ENCODE measurements at regions not wholly inside any gene's neighbourhood (a gene's known extent, or its start where the extent isn't known, plus 50 kb on each side); places are given as distances from the start of the nearest gene placed in this dataset.
A peak's percentile ranks its signal among the peaks of the same experiment; 100 is the strongest.
"Not testable (repeated sequence)": the region's sequence is repeated elsewhere in the genome, so short reads cannot be mapped to it uniquely, and the experiment has no call there.

GRCh38 chr4:26207631-26208030, 113.2 kb upstream of the RBPJ start:
- FAIRE-seq (no peak), DNase-seq (ENCODE audit: low spot score) (no peak)

- DNase-seq (ENCODE audit: low spot score): no peak
- FAIRE-seq: no peak
These were observed 112.4 kb upstream of the RBPJ start for GRCh38 chr4:26208237-26208994.

GRCh38 chr4:26209378-26209777, 111.4 kb upstream of the RBPJ start:
- DNase-seq (ENCODE audit: low spot score); FAIRE-seq: not testable (repeated sequence)

- DNase-seq (ENCODE audit: low spot score) (no peak), FAIRE-seq (no peak)
These were observed 108.3 kb upstream of the RBPJ start for GRCh38 chr4:26212528-26212927.

DNA sequence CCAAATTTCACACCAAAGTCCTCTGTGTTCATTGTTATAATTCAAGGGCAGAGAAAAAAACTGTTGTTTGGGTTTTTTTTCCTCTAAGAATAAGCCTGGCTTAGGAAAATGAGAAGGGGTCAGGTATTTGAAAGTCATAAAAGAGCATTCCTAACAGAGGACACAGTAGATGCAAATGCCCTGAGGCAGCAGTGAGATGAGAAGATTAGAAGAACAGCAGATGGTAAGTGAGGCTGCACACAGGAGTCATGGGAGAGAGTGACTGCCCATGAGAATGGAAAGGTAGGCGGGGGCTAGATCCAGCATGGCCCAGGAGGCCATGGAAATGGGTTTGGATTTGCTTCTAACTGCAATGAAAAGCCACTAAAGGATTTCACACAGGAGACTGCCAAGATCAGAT, 107.5 kb upstream of the RBPJ start:
- FAIRE-seq (no peak), DNase-seq (ENCODE audit: low spot score) (no peak)

DNA sequence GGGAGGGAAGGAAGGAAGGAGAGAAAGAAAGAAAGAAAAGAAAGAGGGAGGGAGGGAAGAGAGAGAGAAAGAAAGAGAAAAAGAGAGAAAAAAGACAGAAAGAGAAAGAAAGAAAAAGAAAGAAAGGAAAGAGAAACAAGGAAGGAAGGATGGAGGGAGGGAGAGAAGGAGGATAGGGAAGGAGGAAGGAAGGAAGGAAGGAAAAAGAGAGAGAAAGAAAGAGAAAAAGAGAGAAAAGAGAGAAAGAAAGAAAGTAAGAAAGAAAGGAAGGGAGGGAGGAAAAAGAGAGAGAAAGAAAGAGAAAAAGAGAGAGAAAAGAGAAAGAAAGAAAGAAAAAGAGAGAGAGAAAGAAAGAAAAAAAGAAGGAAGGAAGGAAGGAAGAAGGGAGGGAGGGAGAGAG, 105.8 kb upstream of the RBPJ start:
- DNase-seq (ENCODE audit: low spot score) (no peak), FAIRE-seq (no peak)

- DNase-seq (ENCODE audit: low spot score) (no peak), FAIRE-seq (no peak)
These were observed 105.1 kb upstream of the RBPJ start for GRCh38 chr4:26215725-26216124.

DNA sequence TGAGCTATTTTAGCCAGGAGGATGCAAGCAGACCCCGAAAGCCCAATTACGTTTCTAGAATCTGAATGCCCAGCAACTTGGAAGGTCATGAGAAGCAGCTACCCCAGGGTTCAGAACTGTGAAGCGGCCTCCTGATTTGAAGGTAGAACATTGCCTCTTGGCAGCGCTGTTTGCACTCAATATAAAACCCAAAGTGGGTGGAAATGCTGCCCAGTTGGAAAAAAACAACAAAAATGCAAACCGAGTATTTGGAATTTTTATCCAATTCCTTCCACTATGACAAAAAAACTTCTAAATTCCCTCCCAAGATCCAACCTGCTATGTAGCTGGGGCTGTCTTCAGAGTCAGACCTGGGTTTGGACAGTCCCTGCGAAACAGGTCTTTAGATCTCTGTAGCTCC, 103.3 kb upstream of the RBPJ start:
- FAIRE-seq: no peak
- DNase-seq (ENCODE audit: low spot score): no peak

DNA sequence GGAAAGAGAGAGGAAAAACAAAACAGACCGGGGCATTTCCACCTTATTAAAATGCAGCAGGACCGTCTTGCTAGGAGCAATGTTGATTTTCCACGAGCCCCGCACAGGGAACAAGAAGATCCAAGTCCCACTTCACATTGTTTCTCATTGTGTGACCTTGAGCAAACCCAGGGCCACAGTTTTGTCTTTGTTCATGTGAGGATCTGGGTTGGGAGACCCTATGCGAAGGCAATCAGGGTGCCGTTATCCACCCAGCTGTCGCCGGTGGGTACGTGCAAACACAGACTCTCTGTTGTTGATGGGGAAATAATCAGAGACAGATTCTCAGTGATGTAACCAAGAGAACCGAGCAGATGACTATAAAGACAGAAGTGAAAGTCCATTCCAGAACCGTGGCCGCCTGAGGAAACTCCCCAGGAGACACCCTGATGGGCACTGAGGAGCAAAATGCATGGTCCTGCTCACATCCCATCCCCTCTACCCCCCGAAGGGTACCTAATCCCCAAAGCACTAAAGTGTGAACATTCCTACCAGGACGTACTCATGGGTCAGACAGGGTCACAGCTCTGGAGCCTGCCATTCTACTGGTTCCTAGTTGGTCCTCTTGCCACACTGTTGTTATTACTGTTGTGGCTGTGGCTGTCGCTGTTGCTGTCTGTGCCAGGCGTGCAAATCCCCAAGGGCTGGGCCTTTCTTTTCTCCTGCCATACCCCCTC, 102.7 kb upstream of the RBPJ start:
- DNase-seq (ENCODE audit: low spot score) (no peak), FAIRE-seq (no peak)

DNA sequence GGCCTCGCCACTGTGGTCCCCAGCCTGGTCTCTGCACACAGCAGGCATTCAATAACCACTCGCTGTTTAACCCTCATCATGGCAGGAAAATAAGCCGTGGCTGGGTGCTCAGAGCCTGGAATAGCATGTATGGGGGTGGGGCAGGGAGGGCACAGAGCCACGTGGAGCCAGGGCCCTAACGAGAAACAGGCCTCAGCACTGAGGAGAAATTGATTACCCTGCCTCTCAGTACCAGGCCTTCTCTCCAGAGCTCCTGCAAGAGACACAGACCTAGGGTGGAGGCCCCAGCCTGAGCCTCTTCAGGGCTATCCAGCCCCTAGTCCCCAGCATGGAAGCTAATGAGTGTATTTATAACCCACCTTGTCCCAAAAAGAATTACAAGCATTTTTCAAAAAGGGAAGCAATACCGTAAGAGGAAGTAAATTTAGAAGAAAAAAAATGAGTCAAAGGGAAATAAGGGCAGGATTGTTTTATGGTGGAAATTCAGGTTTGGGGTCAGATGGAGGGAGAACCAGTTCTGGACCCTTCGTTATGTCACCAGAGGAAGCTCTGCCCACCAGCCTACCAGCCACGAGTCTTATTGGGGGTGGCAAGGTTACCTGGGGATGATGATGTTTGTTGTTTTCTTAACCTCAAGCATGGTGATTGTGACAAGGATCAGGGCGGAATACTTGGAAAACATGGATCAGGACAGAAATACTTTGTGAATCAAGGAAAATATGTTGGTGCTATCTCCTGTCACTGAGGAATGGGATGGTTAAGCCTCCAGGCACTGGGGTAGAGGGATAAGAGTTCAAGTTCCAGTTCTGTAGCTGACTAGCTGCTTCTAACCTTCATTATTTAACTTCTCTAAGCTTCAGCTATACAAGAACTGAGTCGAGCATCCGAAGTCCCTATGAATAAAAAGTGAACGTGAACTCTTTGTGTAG, 101.9 kb upstream of the RBPJ start:
- no peak for DNase-seq (ENCODE audit: low spot score)
- no peak for FAIRE-seq

DNA sequence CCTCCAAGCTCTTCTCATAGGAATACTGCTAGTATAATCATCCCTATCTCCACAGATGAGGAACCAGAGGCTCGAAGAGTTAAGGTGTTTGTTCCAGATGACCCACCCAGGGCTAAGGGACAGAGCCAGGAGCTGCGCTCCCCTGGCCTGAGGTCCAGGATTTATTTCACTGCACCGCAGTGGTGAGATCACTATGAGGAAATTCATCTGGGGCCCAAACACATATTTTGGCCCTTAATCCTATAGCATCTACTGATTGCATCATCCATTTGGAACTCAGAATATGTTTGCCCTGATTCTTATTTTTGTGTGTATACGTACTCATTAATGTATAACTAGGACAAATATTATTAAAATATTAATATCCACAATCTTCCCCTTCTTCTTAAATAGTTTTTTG, 100.1 kb upstream of the RBPJ start:
- DNase-seq (ENCODE audit: low spot score) (peak; percentile 24), FAIRE-seq (no peak)

DNA sequence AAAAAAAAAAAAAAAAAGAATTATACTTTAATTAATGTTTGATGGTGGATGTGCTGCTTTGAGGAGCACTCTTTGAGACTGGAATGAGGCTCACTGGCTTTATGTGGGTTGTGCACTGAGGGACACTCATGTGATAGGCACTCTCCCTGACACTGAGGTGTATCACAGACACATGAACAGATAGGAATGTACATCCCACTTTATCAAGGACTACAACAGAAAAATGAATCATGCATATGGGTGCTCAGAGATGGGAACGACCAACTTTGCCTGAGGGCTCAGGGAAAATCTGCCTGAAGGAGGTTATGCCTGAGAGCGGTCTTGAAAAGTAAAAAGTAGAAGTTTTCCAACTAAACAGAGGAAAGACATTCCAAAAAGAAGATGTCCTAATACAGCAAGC, 97.7 kb upstream of the RBPJ start:
- FAIRE-seq (no peak), DNase-seq (ENCODE audit: low spot score) (peak; percentile 34)

GRCh38 chr4:26226629-26227376, 94.0 kb upstream of the RBPJ start:
- peak; percentile 10 for DNase-seq (ENCODE audit: low spot score)
- FAIRE-seq: no peak

- FAIRE-seq: no peak
- no peak for DNase-seq (ENCODE audit: low spot score)
These were observed 93.1 kb upstream of the RBPJ start for GRCh38 chr4:26227601-26228229.

DNA sequence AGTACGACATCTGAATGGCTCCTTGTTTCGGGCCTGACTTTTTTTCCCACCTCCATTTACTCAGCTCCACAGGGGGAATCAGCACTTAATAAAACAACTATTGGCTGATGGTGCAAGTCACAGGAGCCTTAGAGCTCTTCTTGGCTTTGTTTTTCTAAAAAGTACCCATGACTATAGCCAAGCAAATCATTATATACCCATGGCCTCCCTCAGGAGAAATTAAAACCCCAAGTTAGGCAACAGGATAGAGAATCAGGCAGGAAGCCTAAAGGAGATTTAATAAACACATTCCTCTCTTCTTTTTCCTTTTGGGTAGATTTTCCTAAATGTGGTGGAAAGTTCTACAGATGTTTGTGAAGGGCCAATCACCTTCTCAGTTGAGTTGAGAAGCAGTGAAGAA, 91.9 kb upstream of the RBPJ start:
- no peak for FAIRE-seq
- no peak for DNase-seq (ENCODE audit: low spot score)

DNA sequence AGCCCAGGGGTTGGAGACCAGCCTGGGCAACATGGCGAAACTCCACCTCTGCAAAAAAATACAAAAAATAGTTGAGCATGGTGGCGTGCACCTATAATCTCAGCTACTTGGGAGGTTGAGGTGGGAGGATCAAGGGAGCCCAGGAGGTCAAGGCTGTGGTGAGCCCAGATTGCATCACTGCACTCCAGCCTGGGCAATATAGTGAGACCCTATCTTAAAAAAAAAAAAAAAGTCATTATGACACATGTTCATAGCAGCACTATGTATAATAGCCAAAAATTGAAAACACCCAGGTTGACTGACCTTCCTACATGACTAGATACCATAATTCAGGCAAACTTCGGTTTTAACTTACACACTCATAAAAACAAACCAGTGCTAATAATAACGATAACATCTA, 90.8 kb upstream of the RBPJ start:
- DNase-seq (ENCODE audit: low spot score) (no peak), FAIRE-seq (no peak)

DNA sequence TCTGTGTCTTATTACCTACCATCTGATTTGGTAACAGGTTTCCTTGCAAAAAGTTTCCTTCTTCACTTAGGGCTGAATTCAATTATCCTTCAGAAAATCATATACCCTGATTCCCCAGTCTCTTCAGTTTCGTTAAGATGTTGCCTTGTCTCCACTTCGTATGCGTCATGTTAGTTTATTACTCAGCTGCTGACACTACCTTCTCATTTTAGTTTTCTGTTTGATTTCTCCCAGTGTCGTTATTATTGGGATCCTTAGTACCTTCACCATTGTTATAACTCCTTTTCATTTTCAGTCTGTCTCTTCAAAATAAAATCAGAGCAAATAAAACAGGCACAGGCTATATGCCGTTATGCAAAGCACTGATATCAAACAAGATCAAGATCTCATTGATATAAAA, 87.5 kb upstream of the RBPJ start:
- no peak for DNase-seq (ENCODE audit: low spot score)

GRCh38 chr4:26235500-26235899, 85.3 kb upstream of the RBPJ start:
- no peak for FAIRE-seq

More for the DNA sequence above, 87.5 kb upstream of the RBPJ start:
- no peak for FAIRE-seq

DNA sequence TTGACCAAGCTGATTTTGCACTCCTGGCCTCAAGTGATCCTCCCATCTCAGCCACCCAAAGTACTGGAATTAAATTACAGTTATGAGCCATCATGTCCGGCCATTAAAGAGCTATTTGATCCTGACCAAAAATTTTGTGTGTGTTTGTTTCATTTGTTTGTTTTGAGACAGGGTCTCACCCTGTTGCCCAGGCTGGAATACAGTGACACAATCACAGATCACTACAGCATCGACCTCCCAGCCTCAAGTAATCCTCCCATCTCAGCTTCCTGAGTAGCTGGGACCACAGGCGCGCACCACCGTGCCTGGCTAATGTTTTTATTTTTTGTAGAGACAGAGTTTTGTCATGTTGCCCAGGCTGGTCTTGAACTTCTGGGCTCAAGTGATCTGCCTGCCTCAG, 82.9 kb upstream of the RBPJ start:
- FAIRE-seq: no peak

More at GRCh38 chr4:26235500-26235899, 85.3 kb upstream of the RBPJ start:
- DNase-seq (ENCODE audit: low spot score): no peak

GRCh38 chr4:26238426-26238777, 82.4 kb upstream of the RBPJ start:
- DNase-seq (ENCODE audit: low spot score) (no peak), FAIRE-seq (no peak)

More for the DNA sequence above, 82.9 kb upstream of the RBPJ start:
- no peak for DNase-seq (ENCODE audit: low spot score)

Data from RCC 7860 (cell line).